Kidney (tissue), 13 donors: ENCODE measurements at regions not wholly inside any gene's neighbourhood (a gene's known extent, or its start where the extent isn't known, plus 50 kb on each side); places are given as distances from the start of the nearest gene placed in this dataset.

Experiments used
- DNase-seq, 5 donors: peaks; one replicate each; pipeline ENCODE4 v3.0.0-alpha.2; 2013 to 2020
- FAIRE-seq: peaks from 2 replicates; lab custom pipeline; 2012; peaks lifted over from hg19 to GRCh38; lab: Jason Lieb, UNC
- H3K27ac ChIP-seq, 2 donors: one replicate each; pipeline ENCODE4 v1.7.0; 2013; ENCODE audit warnings: low read depth in 2 of 2, low read length in 2 of 2, inconsistent platforms in 1 of 2
- H3K27me3 ChIP-seq: one replicate; pipeline ENCODE4 v1.7.1; 2013; ENCODE audit warnings: low read length, inconsistent platforms; ENCODE audit not compliant: control insufficient read depth, insufficient read depth
- H3K36me3 ChIP-seq, 3 donors: one replicate each; pipeline versions ENCODE4 v1.7.0 to v1.7.1; 2013; ENCODE audit warnings: low read length in 3 of 3, control low read depth in 1 of 3, inconsistent platforms in 1 of 3; ENCODE audit not compliant: insufficient read depth in 3 of 3, control insufficient read depth in 2 of 3
- H3K4me1 ChIP-seq, 3 donors: one replicate each; pipeline versions ENCODE4 v1.7.0 to v1.7.1; 2013; ENCODE audit warnings: low read length in 3 of 3, inconsistent platforms in 1 of 3, low read depth in 1 of 3; ENCODE audit not compliant: control insufficient read depth in 2 of 3, insufficient read depth in 2 of 3
- H3K4me3 ChIP-seq, 3 donors: one replicate each; pipeline versions ENCODE4 v1.7.0 to v1.8.1; 2013; ENCODE audit warnings: low read length in 3 of 3, control low read depth in 1 of 3, inconsistent platforms in 1 of 3
- H3K9ac ChIP-seq, 3 donors: one replicate each; pipeline versions ENCODE4 v1.7.0 to v1.7.1; 2013; ENCODE audit warnings: low read length in 3 of 3, control low read depth in 1 of 3, inconsistent platforms in 1 of 3
- H3K9me3 ChIP-seq, 3 donors: one replicate each; pipeline versions ENCODE4 v1.7.0 to v1.7.1; 2013; ENCODE audit warnings: low read length in 3 of 3, control low read depth in 1 of 3, inconsistent platforms in 1 of 3; ENCODE audit not compliant: control insufficient read depth in 2 of 3, insufficient read depth in 1 of 3
- CTCF ChIP-seq: IDR thresholded peaks from 3 replicates; pipeline ENCODE4 v1.5.1; 2012; ENCODE audit warnings: mild to moderate bottlenecking, moderate library complexity, borderline replicate concordance; ENCODE audit not compliant: insufficient read depth; ENCODE audit errors: extremely low read depth
- intact Hi-C: fragments of 100-400 bp; cut with DNase I; formaldehyde crosslinking; loops from one replicate; pipeline ENCODE4 v1.11.1; 2022
- donor health status: control.
- donor health status: control.
- donor health status: control.
- donor health status: control.
- donor health status: control.
- donor health status: DM: yes; HTN: yes; CAD: no.
- donor health status: Normal renal cell carcinoma (clear cell type).

GRCh38 chr18:76656925-76657827 is 162.1 kb upstream of the ZNF516 start:
- DNase-seq (peak in 3 of 5 donors; percentile 31 to 68 (median 64)), FAIRE-seq (no peak)
- H3K4me1 ChIP-seq: peaks cover 0 to 4% (median 0%) of the 10 kb centered on the region in 3 donors
- intact Hi-C loops: no loop called here
- no peak overlapping the region for H3K9ac ChIP-seq
- H3K36me3 ChIP-seq: no peaks in the 10 kb centered on the region
- H3K27me3 ChIP-seq: no peaks in the 10 kb centered on the region
- TF ChIP-seq CTCF: no peak
- no peak overlapping the region for H3K4me3 ChIP-seq
- no peak overlapping the region for H3K27ac ChIP-seq
- no peaks in the 10 kb centered on the region for H3K9me3 ChIP-seq

GRCh38 chr18:76654577-76654976 is 159.5 kb upstream of the ZNF516 start:
- no peak for FAIRE-seq
- H3K36me3 ChIP-seq: no peaks in the 10 kb centered on the region
- no peak overlapping the region for H3K27ac ChIP-seq
- peaks cover 0 to 4% (median 0%) of the 10 kb centered on the region in 3 donors for H3K4me1 ChIP-seq
- no peak overlapping the region for H3K4me3 ChIP-seq
- intact Hi-C loops: no loop called here
- H3K27me3 ChIP-seq: no peaks in the 10 kb centered on the region
- no peak overlapping the region for H3K9ac ChIP-seq
- DNase-seq: no peak
- H3K9me3 ChIP-seq: no peaks in the 10 kb centered on the region
- TF ChIP-seq CTCF: no peak

GRCh38 chr18:76647322-76647721 is 152.3 kb upstream of the ZNF516 start:
- Histone ChIP-seq H3K27me3 (no peaks in the 10 kb centered on the region), H3K4me1 (no peaks in the 10 kb centered on the region), H3K9ac (no peak overlapping the region), H3K9me3 (no peaks in the 10 kb centered on the region), H3K27ac (no peak overlapping the region), H3K4me3 (no peak overlapping the region), H3K36me3 (no peaks in the 10 kb centered on the region)
- TF ChIP-seq CTCF: no peak
- DNase-seq (peak in 1 of 5 donors; percentile 52), FAIRE-seq (no peak)
- intact Hi-C loops: no loop called here
